ENCODE measurements at regions not wholly inside any gene's neighbourhood (a gene's known extent, or its start where the extent isn't known, plus 50 kb on each side); places are given as distances from the start of the nearest gene placed in this dataset.

DNA sequence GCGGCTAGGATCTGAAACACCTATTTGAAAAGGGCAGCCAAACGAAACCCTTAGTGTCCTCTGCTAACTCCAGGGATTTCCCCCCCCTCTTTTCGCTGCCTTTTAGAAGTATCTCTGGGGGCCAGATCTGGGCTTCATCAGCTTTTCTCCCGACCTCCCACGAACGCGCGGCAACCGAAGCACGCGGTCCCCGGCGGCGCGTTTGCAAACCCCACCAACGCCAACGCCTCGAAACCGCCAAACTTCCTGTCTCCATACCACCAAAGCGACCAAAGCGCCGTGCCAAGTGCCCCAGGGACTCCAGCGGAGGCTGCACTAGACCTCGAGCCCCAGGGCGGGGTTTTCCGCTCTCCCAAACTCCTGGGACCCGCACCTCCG, 155.8 kb upstream of the FRMD4B start:
- peaks cover 0 to 4% (median 0%) of the 10 kb centered on the region in 5 donors for H3K9me3 Mint-ChIP-seq
- H3K27me3 Mint-ChIP-seq, result peaks cover 7 to 31% of the 10 kb centered on the region in 2 donors
- H3K4me1 Mint-ChIP-seq, result peaks cover 3 to 8% (median 4%) of the 10 kb centered on the region in 3 donors
- H3K4me3 Mint-ChIP-seq, result no peak overlapping the region
- no peak overlapping the region for H3K27ac Mint-ChIP-seq
- DNase-seq, result no peak
- H3K4me1 ChIP-seq (ENCODE audit: insufficient read depth, low read length), result no peaks in the 10 kb centered on the region
- no peak overlapping the region for H3K27ac ChIP-seq (ENCODE audit: low read depth, low read length)
- H3K9me3 ChIP-seq (ENCODE audit: low read length), result no peaks in the 10 kb centered on the region
- no peaks in the 10 kb centered on the region for H3K27me3 ChIP-seq (ENCODE audit: insufficient read depth, low read length, poor library complexity, severe bottlenecking)
- H3K36me3 Mint-ChIP-seq, result no peaks in the 10 kb centered on the region
- no peak overlapping the region for H3K4me3 ChIP-seq (ENCODE audit: low read length)
- ChIA-PET CTCF (no interaction called here), POLR2A (no interaction called here)
- H3K36me3 ChIP-seq (ENCODE audit: insufficient read depth, low read length), result no peaks in the 10 kb centered on the region

DNA sequence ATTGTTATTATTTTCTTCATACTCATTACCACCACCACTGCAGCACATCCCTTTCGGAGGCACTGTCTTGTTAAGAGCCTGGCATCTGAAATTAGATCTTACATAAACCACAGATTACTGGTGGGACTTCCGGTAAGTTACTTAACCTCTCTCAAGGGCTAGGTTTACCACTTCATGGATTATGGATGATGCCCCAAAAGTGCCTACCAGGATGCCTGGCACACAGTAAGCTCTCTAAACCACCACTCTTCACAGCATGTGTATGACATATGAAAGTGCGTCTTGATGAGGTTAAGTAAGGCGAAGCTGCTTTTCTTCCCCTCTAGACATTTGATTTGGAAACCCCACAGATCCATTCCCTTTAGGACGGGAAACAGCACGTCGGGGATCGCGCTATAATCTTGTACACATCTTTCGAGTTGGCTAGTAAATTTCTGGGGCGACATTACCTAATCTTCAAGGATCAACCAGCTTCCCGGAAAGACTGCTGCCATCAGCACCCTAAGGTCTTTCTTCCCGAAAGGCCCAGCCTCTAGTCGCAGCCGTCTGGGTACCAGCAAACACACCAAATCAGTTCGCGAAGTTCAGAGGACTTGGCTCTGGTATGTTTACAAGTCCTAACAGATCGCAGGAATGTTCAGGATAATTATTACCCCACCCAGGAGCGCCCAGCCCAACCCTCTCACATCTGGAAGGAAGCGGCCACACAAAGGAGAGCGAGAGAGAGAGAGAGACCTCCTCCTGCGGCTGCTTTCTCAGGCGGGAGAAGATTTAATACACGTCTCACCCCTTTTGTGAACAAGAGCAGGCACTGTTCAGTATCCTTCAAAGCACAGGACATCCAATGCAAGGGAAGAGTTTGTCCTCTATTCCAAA, 155.1 kb upstream of the FRMD4B start:
- H3K4me3 ChIP-seq (ENCODE audit: low read length), result no peak overlapping the region
- H3K36me3 ChIP-seq (ENCODE audit: insufficient read depth, low read length), result no peaks in the 10 kb centered on the region
- no peaks in the 10 kb centered on the region for H3K36me3 Mint-ChIP-seq
- no peaks in the 10 kb centered on the region for H3K27me3 ChIP-seq (ENCODE audit: insufficient read depth, low read length, poor library complexity, severe bottlenecking)
- peak overlapping the region in 1 of 8 donors; percentile 46 for H3K27ac Mint-ChIP-seq
- H3K4me1 Mint-ChIP-seq, result peaks cover 3 to 8% (median 4%) of the 10 kb centered on the region in 3 donors
- ChIA-PET POLR2A (no interaction called here), CTCF (no interaction called here)
- H3K9me3 ChIP-seq (ENCODE audit: low read length), result no peaks in the 10 kb centered on the region
- H3K27me3 Mint-ChIP-seq, result peaks cover 7 to 31% of the 10 kb centered on the region in 2 donors
- no peak for DNase-seq
- H3K27ac ChIP-seq (ENCODE audit: low read depth, low read length), result no peak overlapping the region
- H3K9me3 Mint-ChIP-seq, result peaks cover 0 to 4% (median 0%) of the 10 kb centered on the region in 5 donors
- H3K4me1 ChIP-seq (ENCODE audit: insufficient read depth, low read length), result no peaks in the 10 kb centered on the region
- H3K4me3 Mint-ChIP-seq, result no peak overlapping the region

DNA sequence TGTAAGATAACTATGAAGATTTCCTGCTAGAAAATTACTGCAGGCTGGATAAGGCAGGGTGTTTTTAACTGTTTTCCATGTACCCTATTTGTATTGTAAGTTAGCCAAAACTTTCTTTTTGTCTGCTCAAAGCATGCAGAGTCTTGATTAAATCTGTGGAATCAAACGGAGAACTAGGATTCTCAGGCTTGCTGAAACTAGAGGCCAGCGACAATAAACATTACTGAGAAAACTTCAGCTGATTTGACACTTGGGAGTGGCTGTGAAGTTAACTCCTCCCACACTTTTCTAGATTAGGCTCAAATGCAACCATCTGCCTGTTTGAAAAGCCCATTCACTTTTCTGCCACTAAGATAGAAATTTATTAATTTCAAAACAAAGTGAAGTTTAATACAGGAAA, 153.2 kb upstream of the FRMD4B start:
- Mint-ChIP-seq H3K27me3 (peaks cover 7 to 30% of the 10 kb centered on the region in 2 donors), H3K36me3 (no peaks in the 10 kb centered on the region), H3K4me1 (peaks cover 3 to 8% (median 4%) of the 10 kb centered on the region in 3 donors), H3K9me3 (peaks cover 0 to 4% (median 0%) of the 10 kb centered on the region in 5 donors), H3K4me3 (no peak overlapping the region), H3K27ac (no peak overlapping the region)
- CTCF ChIA-PET, result no interaction called here
- POLR2A ChIA-PET, result no interaction called here
- DNase-seq, result no peak
- H3K36me3 ChIP-seq (ENCODE audit: insufficient read depth, low read length), result no peaks in the 10 kb centered on the region
- no peaks in the 10 kb centered on the region for H3K27me3 ChIP-seq (ENCODE audit: insufficient read depth, low read length, poor library complexity, severe bottlenecking)
- no peak overlapping the region for H3K27ac ChIP-seq (ENCODE audit: low read depth, low read length)
- H3K4me3 ChIP-seq (ENCODE audit: low read length), result no peak overlapping the region
- no peaks in the 10 kb centered on the region for H3K4me1 ChIP-seq (ENCODE audit: insufficient read depth, low read length)
- no peaks in the 10 kb centered on the region for H3K9me3 ChIP-seq (ENCODE audit: low read length)

DNA sequence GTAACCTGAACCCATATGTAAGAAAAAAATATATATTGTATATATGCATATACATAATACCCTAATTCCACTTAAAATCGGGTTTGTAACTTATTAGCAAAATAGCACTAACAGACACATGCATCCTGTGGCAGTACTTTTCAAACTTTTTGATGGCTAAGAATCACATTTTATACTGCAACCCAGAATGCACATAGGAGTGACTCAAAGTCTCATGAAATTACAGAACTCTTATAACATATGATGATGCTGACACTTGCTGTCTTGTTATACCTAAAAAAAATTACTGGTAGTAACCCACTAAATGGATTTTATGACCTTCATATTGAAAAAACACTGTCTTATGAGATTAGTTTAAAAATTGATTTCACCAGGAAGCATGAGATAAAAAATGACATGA, 152.4 kb upstream of the FRMD4B start:
- H3K9me3 Mint-ChIP-seq, result peaks cover 0 to 4% (median 0%) of the 10 kb centered on the region in 5 donors
- POLR2A ChIA-PET, result no interaction called here
- DNase-seq, result no peak
- H3K36me3 Mint-ChIP-seq, result no peaks in the 10 kb centered on the region
- Histone ChIP-seq H3K27me3 (ENCODE audit: insufficient read depth, low read length, poor library complexity, severe bottlenecking) (no peaks in the 10 kb centered on the region), H3K27ac (ENCODE audit: low read depth, low read length) (no peak overlapping the region), H3K36me3 (ENCODE audit: insufficient read depth, low read length) (no peaks in the 10 kb centered on the region), H3K9me3 (ENCODE audit: low read length) (no peaks in the 10 kb centered on the region), H3K4me1 (ENCODE audit: insufficient read depth, low read length) (no peaks in the 10 kb centered on the region), H3K4me3 (ENCODE audit: low read length) (no peak overlapping the region)
- no peak overlapping the region for H3K27ac Mint-ChIP-seq
- H3K4me3 Mint-ChIP-seq, result no peak overlapping the region
- CTCF ChIA-PET, result no interaction called here
- H3K4me1 Mint-ChIP-seq, result peaks cover 3 to 8% (median 4%) of the 10 kb centered on the region in 3 donors
- peaks cover 7 to 23% of the 10 kb centered on the region in 2 donors for H3K27me3 Mint-ChIP-seq

DNA sequence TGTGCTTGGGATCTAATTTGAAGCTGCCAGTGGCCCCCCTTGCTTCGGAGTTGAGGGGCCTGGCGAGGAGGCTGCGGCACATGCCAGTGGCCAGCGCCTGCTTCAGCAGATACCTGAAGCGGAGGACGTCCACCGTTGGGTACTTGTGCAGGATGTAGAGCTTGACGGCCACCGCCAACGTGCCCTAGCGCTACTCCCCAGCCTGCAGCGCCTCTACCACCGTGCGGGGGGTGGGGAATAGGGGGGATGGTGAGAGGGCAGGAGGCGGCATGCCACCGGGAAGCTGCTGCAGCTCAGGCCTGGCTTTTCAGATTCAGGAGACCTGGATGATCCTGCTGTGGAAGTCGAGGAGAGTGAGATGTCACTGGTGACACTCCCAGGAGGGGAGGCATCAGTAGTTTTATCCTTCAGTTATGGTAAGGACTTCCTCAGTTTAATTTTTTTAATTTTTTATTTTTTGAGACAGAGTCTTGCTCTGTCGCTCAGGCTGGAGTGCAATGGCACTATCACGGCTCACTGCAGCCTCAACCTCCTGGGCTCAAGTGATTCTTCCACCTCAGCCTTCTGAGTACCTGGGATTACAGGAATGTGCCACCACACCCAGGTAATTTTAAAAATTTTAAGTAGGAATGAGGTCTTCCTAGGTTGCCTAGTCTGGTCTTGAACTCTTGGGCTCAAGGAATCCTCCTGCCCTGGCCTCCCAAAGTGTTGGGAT, 150.6 kb upstream of the FRMD4B start:
- peaks cover 0 to 1% (median 0%) of the 10 kb centered on the region in 5 donors for H3K9me3 Mint-ChIP-seq
- no peaks in the 10 kb centered on the region for H3K27me3 ChIP-seq (ENCODE audit: insufficient read depth, low read length, poor library complexity, severe bottlenecking)
- H3K4me3 ChIP-seq (ENCODE audit: low read length), result no peak overlapping the region
- H3K4me3 Mint-ChIP-seq, result no peak overlapping the region
- no peaks in the 10 kb centered on the region for H3K9me3 ChIP-seq (ENCODE audit: low read length)
- no peaks in the 10 kb centered on the region for H3K4me1 ChIP-seq (ENCODE audit: insufficient read depth, low read length)
- H3K27ac Mint-ChIP-seq, result no peak overlapping the region
- ChIA-PET POLR2A (no interaction called here), CTCF (no interaction called here)
- no peak for DNase-seq
- no peaks in the 10 kb centered on the region for H3K36me3 Mint-ChIP-seq
- peaks cover 7 to 13% of the 10 kb centered on the region in 2 donors for H3K27me3 Mint-ChIP-seq
- no peak overlapping the region for H3K27ac ChIP-seq (ENCODE audit: low read depth, low read length)
- no peaks in the 10 kb centered on the region for H3K36me3 ChIP-seq (ENCODE audit: insufficient read depth, low read length)
- H3K4me1 Mint-ChIP-seq, result peaks cover 0 to 6% (median 4%) of the 10 kb centered on the region in 3 donors

DNA sequence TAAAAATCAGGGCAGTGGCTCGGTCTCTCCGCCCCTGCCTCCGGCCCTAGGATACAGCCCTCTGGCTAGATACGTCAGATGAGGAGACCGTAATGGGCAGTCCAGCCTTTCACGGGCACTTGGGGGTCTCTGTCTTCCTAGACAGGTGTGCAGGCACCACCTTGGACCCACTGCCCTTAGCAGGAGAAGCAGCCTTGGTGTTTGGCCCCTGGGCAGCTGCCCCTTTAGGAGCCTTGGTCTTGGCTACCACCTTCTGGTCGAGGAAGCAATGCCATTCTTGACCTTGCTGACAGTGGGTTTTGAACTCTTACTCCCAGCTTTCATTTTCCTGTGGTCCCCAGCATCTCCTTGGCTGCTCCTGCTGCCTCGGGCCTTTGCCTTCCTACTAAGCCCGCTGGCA, 149.7 kb upstream of the FRMD4B start:
- H3K27ac Mint-ChIP-seq, result no peak overlapping the region
- no peak overlapping the region for H3K27ac ChIP-seq (ENCODE audit: low read depth, low read length)

DNA sequence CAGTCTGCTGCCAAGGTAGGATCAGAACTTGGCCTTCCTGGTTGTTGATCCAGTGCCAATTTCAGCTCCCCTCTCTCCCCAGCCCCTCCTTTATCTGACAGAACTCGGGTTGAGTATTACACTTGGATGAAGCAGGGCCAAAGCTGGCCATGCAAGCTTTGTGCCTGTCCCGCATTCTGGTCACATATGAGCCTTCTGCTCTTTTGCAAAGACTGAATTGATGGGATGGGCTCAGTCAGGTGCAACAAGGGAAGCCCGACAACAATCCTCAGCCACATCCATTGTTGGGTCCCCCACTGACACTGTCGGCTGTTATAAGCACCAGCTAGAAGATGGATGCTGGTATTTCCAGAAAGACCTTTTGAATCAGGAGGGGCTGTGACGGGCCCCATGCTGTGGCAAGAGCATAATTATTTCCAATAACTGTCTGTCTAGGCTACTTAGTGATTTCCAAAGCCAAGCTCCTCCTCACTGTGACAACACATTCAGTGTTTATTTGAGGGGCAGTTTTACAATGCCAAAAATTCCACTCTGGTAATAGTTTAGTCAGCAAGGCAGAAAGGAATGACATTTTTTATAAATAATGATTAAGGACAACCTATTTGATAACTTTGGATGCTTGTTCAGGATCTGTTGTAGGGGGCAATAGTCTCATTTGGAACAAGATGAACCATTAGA, 146.8 kb upstream of the FRMD4B start:
- Histone ChIP-seq H3K9me3 (ENCODE audit: low read length) (no peaks in the 10 kb centered on the region), H3K27me3 (ENCODE audit: insufficient read depth, low read length, poor library complexity, severe bottlenecking) (no peaks in the 10 kb centered on the region), H3K27ac (ENCODE audit: low read depth, low read length) (no peak overlapping the region), H3K4me3 (ENCODE audit: low read length) (no peak overlapping the region), H3K4me1 (ENCODE audit: insufficient read depth, low read length) (no peaks in the 10 kb centered on the region), H3K36me3 (ENCODE audit: insufficient read depth, low read length) (no peaks in the 10 kb centered on the region)
- no peak overlapping the region for H3K27ac Mint-ChIP-seq
- no peak overlapping the region for H3K4me3 Mint-ChIP-seq
- CTCF ChIA-PET, result no interaction called here
- no peak for DNase-seq
- H3K36me3 Mint-ChIP-seq, result no peaks in the 10 kb centered on the region
- POLR2A ChIA-PET, result no interaction called here
- peaks cover 0 to 2% of the 10 kb centered on the region in 2 donors for H3K27me3 Mint-ChIP-seq
- H3K4me1 Mint-ChIP-seq, result no peaks in the 10 kb centered on the region
- peaks cover 0 to 1% (median 0%) of the 10 kb centered on the region in 5 donors for H3K9me3 Mint-ChIP-seq

More for the DNA sequence above, 149.7 kb upstream of the FRMD4B start:
- ChIA-PET POLR2A (no interaction called here), CTCF (no interaction called here)
- Histone ChIP-seq H3K4me3 (ENCODE audit: low read length) (no peak overlapping the region), H3K9me3 (ENCODE audit: low read length) (no peaks in the 10 kb centered on the region), H3K27me3 (ENCODE audit: insufficient read depth, low read length, poor library complexity, severe bottlenecking) (no peaks in the 10 kb centered on the region), H3K36me3 (ENCODE audit: insufficient read depth, low read length) (no peaks in the 10 kb centered on the region), H3K4me1 (ENCODE audit: insufficient read depth, low read length) (no peaks in the 10 kb centered on the region)
- peaks cover 0 to 1% (median 0%) of the 10 kb centered on the region in 5 donors for H3K9me3 Mint-ChIP-seq
- no peak overlapping the region for H3K4me3 Mint-ChIP-seq
- no peak for DNase-seq
- no peaks in the 10 kb centered on the region for H3K4me1 Mint-ChIP-seq
- H3K27me3 Mint-ChIP-seq, result peaks cover 0 to 5% of the 10 kb centered on the region in 2 donors
- no peaks in the 10 kb centered on the region for H3K36me3 Mint-ChIP-seq

All from CD8-positive, alpha-beta memory T cell (primary cell).